Stomach (tissue), 8 donors: ENCODE measurements at regions not wholly inside any gene's neighbourhood (a gene's known extent, or its start where the extent isn't known, plus 50 kb on each side); places are given as distances from the start of the nearest gene placed in this dataset.

Experiments
- DNase-seq, 2 donors: peaks; one replicate each; pipeline versions ENCODE4 v3.0.0 to v3.0.0-alpha.2; 2013 to 2019
- H3K27ac ChIP-seq, 5 donors: fragments of 200-600 bp in 4 of 5; sonication (generic) in 4 of 5; one replicate each; pipeline ENCODE4 v1.5.1; 2013 to 2019; ENCODE audit warnings: mild to moderate bottlenecking in 1 of 5, moderate library complexity in 1 of 5
- H3K27me3 ChIP-seq, 3 donors: fragments of 200-600 bp; sonication (generic); one replicate each; pipeline ENCODE4 v1.5.1; 2017 to 2019; ENCODE audit warnings: mixed run types in 1 of 3
- H3K36me3 ChIP-seq, 4 donors: fragments of 200-600 bp; sonication (generic); 1 replicate in 3 of 4; 2 replicates in 1 of 4; pipeline ENCODE4 v1.5.1; 2016 to 2019
- H3K4me1 ChIP-seq, 4 donors: fragments of 200-600 bp; sonication (generic); one replicate each; pipeline ENCODE4 v1.5.1; 2016 to 2019
- H3K4me3 ChIP-seq, 4 donors: fragments of 200-600 bp; sonication (generic) in 3 of 4; one replicate each; pipeline ENCODE4 v1.5.1; 2016 to 2019; ENCODE audit warnings: mild to moderate bottlenecking in 1 of 4
- H3K9me3 ChIP-seq, 4 donors: fragments of 200-600 bp; sonication (generic); one replicate each; pipeline ENCODE4 v1.5.1; 2016 to 2019
- CTCF ChIP-seq, 7 experiments: fragments of 450-650 bp in 4 of 7; fragments of 200-600 bp in 3 of 7; sonication (generic) in 3 of 7; IDR thresholded peaks; one replicate each; pipeline ENCODE4 v1.5.1; 2016 to 2019; ENCODE audit warnings: antibody characterized with exemption in 7 of 7, control low read depth in 2 of 7, mild to moderate bottlenecking in 1 of 7
- EP300 ChIP-seq: sonication (generic); formaldehyde crosslinking; IDR thresholded peaks from one replicate; pipeline ENCODE4 v1.6.1; 2017; ENCODE audit warnings: antibody characterized with exemption
- POLR2A ChIP-seq, 4 donors: fragments of 450-650 bp; IDR thresholded peaks; one replicate each; pipeline ENCODE4 v1.6.1; 2016; ENCODE audit warnings: antibody characterized with exemption in 4 of 4, control low read depth in 2 of 4, mild to moderate bottlenecking in 1 of 4, moderate library complexity in 1 of 4
- POLR2AphosphoS5 ChIP-seq, 3 donors: sonication (generic); formaldehyde crosslinking; IDR thresholded peaks; one replicate each; pipeline ENCODE4 v1.6.1; 2016; ENCODE audit warnings: antibody characterized with exemption in 3 of 3
- WGBS, 5 donors: extraction: QIAGEN DNeasy Blood & Tissue Kit in 3 of 5; methylation state at CpG; one replicate each; pipeline versions ENCODE4 v1.1.5 to v1.1.7; 2013 to 2018; 5-methylcytosine and 5-hydroxymethylcytosine counted together
- intact Hi-C: fragments of 100-400 bp; cut with DNase I; formaldehyde crosslinking; loops from one replicate; pipeline ENCODE4 v1.15.1; 2023; ENCODE audit warnings: low total_unique reads
- donor health status: healthy with polysubstance abuse.
- donor health status: Bipolar disorder and iron deficiency.
- donor health status: healthy.

DNA sequence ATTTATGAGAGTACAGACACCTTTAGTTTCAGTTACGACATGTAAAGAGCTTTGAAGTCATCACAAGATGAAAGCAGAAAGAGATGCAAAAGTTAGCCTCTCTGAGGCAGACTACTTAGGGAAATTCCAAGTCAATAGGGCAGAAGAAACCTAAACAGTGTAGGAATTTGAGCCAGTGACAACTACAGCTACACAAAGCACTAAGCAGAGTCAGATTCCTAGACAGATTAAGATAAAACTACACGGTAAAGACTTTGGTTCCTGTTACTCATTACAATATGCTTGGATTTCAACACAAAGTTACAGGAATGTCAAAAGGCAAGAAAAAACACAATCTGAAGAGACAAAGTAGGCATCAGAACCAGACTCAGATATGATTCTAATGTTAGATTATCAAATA, 1302.3 kb downstream of the FSCB start:
- no peak overlapping the region for H3K4me3 ChIP-seq
- 40 to 57% (median 47%) methylated on average over 2 of the region's 2 CpGs for WGBS, 5 donors

GRCh38 chr14:43200519-43200918, 1306.6 kb downstream of the FSCB start:
- no peak overlapping the region for H3K27ac ChIP-seq
- H3K4me1 ChIP-seq, result no peaks in the 10 kb centered on the region
- intact Hi-C loops, result no loop called here
- H3K27me3 ChIP-seq, result no peaks in the 10 kb centered on the region
- H3K36me3 ChIP-seq, result no peaks in the 10 kb centered on the region
- no peak overlapping the region for H3K4me3 ChIP-seq
- no peak for TF ChIP-seq POLR2AphosphoS5 (IDR thresholded peaks at IDR 0.05)
- TF ChIP-seq POLR2A (IDR thresholded peaks at IDR 0.05), result no peak
- no peak for TF ChIP-seq EP300
- no peak for TF ChIP-seq CTCF (IDR thresholded peaks at IDR 0.05)
- DNase-seq, result no peak
- WGBS, 5 donors, result 59 to 73% (median 65%) methylated on average over 1 of the region's 1 CpG
- no peaks in the 10 kb centered on the region for H3K9me3 ChIP-seq

More for the DNA sequence above, 1302.3 kb downstream of the FSCB start:
- no peaks in the 10 kb centered on the region for H3K4me1 ChIP-seq
- no peaks in the 10 kb centered on the region for H3K36me3 ChIP-seq
- peaks cover 0 to 13% (median 0%) of the 10 kb centered on the region in 4 donors for H3K9me3 ChIP-seq
- no peaks in the 10 kb centered on the region for H3K27me3 ChIP-seq
- TF ChIP-seq CTCF (IDR thresholded peaks at IDR 0.05), result no peak
- TF ChIP-seq EP300, result no peak
- no peak for TF ChIP-seq POLR2A (IDR thresholded peaks at IDR 0.05)
- TF ChIP-seq POLR2AphosphoS5 (IDR thresholded peaks at IDR 0.05), result no peak
- intact Hi-C loops, result no loop called here
- no peak overlapping the region for H3K27ac ChIP-seq
- DNase-seq, result no peak

DNA sequence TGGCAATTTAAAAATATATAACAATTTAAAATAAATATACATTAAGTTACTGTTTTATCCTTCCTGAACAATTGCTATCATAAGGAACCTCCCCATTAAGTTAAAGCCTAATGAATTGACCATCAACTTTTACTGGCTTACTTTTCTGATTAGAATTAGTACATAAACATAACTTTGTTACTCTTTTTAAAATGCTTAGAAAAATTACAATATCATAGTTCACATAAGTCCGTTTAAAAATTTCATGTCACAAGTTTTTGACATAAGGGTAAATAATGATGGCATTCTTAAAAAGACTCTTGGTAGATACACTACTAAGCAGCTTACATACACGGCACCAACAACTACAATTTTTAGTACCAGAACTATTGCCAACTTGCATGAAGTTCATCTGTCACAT, 1308.6 kb downstream of the FSCB start:
- no peak for DNase-seq
- no peaks in the 10 kb centered on the region for H3K4me1 ChIP-seq
- no peaks in the 10 kb centered on the region for H3K36me3 ChIP-seq
- 78 to 88% (median 84%) methylated on average over 2 of the region's 2 CpGs for WGBS, 5 donors
- H3K27me3 ChIP-seq, result no peaks in the 10 kb centered on the region
- intact Hi-C loops, result no loop called here
- no peaks in the 10 kb centered on the region for H3K9me3 ChIP-seq
- TF ChIP-seq EP300, result no peak
- TF ChIP-seq POLR2AphosphoS5 (IDR thresholded peaks at IDR 0.05), result no peak
- no peak for TF ChIP-seq POLR2A (IDR thresholded peaks at IDR 0.05)
- TF ChIP-seq CTCF (IDR thresholded peaks at IDR 0.05), result no peak
- H3K4me3 ChIP-seq, result no peak overlapping the region
- no peak overlapping the region for H3K27ac ChIP-seq

- no peaks in the 10 kb centered on the region for H3K27me3 ChIP-seq
- WGBS, 5 donors, result 76 to 89% (median 79%) methylated on average over 3 of the region's 3 CpGs
- no peak overlapping the region for H3K27ac ChIP-seq
- no peak overlapping the region for H3K4me3 ChIP-seq
- intact Hi-C loops, result no loop called here
- no peak for TF ChIP-seq POLR2AphosphoS5 (IDR thresholded peaks at IDR 0.05)
- TF ChIP-seq EP300, result no peak
- no peak for TF ChIP-seq POLR2A (IDR thresholded peaks at IDR 0.05)
- peaks cover 0 to 7% (median 2%) of the 10 kb centered on the region in 4 donors for H3K9me3 ChIP-seq
- no peak for DNase-seq
- H3K36me3 ChIP-seq, result no peaks in the 10 kb centered on the region
- H3K4me1 ChIP-seq, result no peaks in the 10 kb centered on the region
Observed at GRCh38 chr14:43184540-43184939, 1322.5 kb downstream of the FSCB start.

GRCh38 chr14:43183916-43184315, 1323.2 kb downstream of the FSCB start:
- TF ChIP-seq CTCF (IDR thresholded peaks at IDR 0.05) (no peak), POLR2AphosphoS5 (IDR thresholded peaks at IDR 0.05) (no peak), EP300 (no peak), POLR2A (IDR thresholded peaks at IDR 0.05) (no peak)
- H3K4me1 ChIP-seq, result no peaks in the 10 kb centered on the region
- intact Hi-C loops, result no loop called here
- H3K9me3 ChIP-seq, result peaks cover 0 to 5% (median under 1%) of the 10 kb centered on the region in 4 donors
- H3K36me3 ChIP-seq, result no peaks in the 10 kb centered on the region
- no peak overlapping the region for H3K4me3 ChIP-seq
- no peak overlapping the region for H3K27ac ChIP-seq
- 77 to 86% (median 80%) methylated on average over 3 of the region's 3 CpGs for WGBS, 5 donors
- H3K27me3 ChIP-seq, result no peaks in the 10 kb centered on the region
- no peak for DNase-seq
